Neural crest cell (in vitro differentiated cells): ENCODE measurements at regions not wholly inside any gene's neighbourhood (a gene's known extent, or its start where the extent isn't known, plus 50 kb on each side); places are given as distances from the start of the nearest gene placed in this dataset.

Experiments
- DNase-seq: peaks from one replicate; pipeline ENCODE4 v3.0.0; 2021; ENCODE audit warnings: low read depth, mixed read lengths, low spot score
- H3K27ac Mint-ChIP-seq: one replicate; pipeline ENCODE4 v1.8.0; 2021; ENCODE audit warnings: mild to moderate bottlenecking, mixed read lengths; ENCODE audit not compliant: unreplicated experiment
- H3K27me3 Mint-ChIP-seq: 2 replicates; pipeline ENCODE4 v1.8.0; 2021; ENCODE audit warnings: low read depth, mild to moderate bottlenecking, mixed read lengths
- H3K36me3 Mint-ChIP-seq: 2 replicates; pipeline ENCODE4 v1.8.0; 2021; ENCODE audit warnings: low read depth, mild to moderate bottlenecking, mixed read lengths
- H3K4me1 Mint-ChIP-seq: 2 replicates; pipeline ENCODE4 v1.8.0; 2021; ENCODE audit warnings: mixed read lengths
- H3K4me3 Mint-ChIP-seq: one replicate; pipeline ENCODE4 v1.8.0; 2021; ENCODE audit warnings: mild to moderate bottlenecking, mixed read lengths
- H3K9me3 Mint-ChIP-seq: 2 replicates; pipeline ENCODE4 v1.8.0; 2021; ENCODE audit warnings: mixed read lengths
- CTCF ChIP-seq: fragments of 200-600 bp; sonication (generic); conservative IDR thresholded peaks from 2 replicates; pipeline ENCODE4 v1.5.0; 2021; ENCODE audit warnings: antibody characterized with exemption, mild to moderate bottlenecking

- H3K27me3 Mint-ChIP-seq: no peaks in the 10 kb centered on the region
- DNase-seq: no peak
- peaks cover 28% of the 10 kb centered on the region for H3K36me3 Mint-ChIP-seq
- no peak overlapping the region for H3K4me3 Mint-ChIP-seq
- no peak overlapping the region for H3K27ac Mint-ChIP-seq
- H3K9me3 Mint-ChIP-seq: peaks cover 24% of the 10 kb centered on the region
- no peaks in the 10 kb centered on the region for H3K4me1 Mint-ChIP-seq
- TF ChIP-seq CTCF: no peak
Observed at GRCh38 chrX:54615109-54615508, 85.1 kb downstream of the GNL3L start.

GRCh38 chrX:54633641-54634040 lies 103.6 kb downstream of the GNL3L start:
- Mint-ChIP-seq H3K4me3 (no peak overlapping the region), H3K9me3 (peaks cover 20% of the 10 kb centered on the region), H3K4me1 (peaks cover 9% of the 10 kb centered on the region), H3K27me3 (no peaks in the 10 kb centered on the region), H3K36me3 (peaks cover 16% of the 10 kb centered on the region), H3K27ac (no peak overlapping the region)
- TF ChIP-seq CTCF: no peak
- no peak for DNase-seq

GRCh38 chrX:54639018-54639345 lies 109.0 kb downstream of the GNL3L start:
- peak overlapping the region; percentile 94 for H3K4me3 Mint-ChIP-seq
- DNase-seq: no peak
- no peak for TF ChIP-seq CTCF
- peaks cover 30% of the 10 kb centered on the region for H3K4me1 Mint-ChIP-seq
- H3K27me3 Mint-ChIP-seq: no peaks in the 10 kb centered on the region
- peaks cover 2% of the 10 kb centered on the region for H3K36me3 Mint-ChIP-seq
- peak overlapping the region; percentile 100 for H3K27ac Mint-ChIP-seq
- H3K9me3 Mint-ChIP-seq: peaks cover 4% of the 10 kb centered on the region

- peak overlapping the region; percentile 100 for H3K27ac Mint-ChIP-seq
- peak overlapping the region; percentile 94 for H3K4me3 Mint-ChIP-seq
- no peaks in the 10 kb centered on the region for H3K27me3 Mint-ChIP-seq
- TF ChIP-seq CTCF: peak; percentile 71
- DNase-seq: peak; percentile 79
- H3K4me1 Mint-ChIP-seq: peaks cover 29% of the 10 kb centered on the region
- H3K36me3 Mint-ChIP-seq: peaks cover 2% of the 10 kb centered on the region
- H3K9me3 Mint-ChIP-seq: peaks cover 4% of the 10 kb centered on the region
Observed at GRCh38 chrX:54639346-54640102, 109.5 kb downstream of the GNL3L start.

GRCh38 chrX:54640103-54640690 lies 110.2 kb downstream of the GNL3L start:
- Mint-ChIP-seq H3K4me1 (peaks cover 29% of the 10 kb centered on the region), H3K9me3 (peaks cover 1% of the 10 kb centered on the region), H3K27me3 (no peaks in the 10 kb centered on the region), H3K4me3 (peak overlapping the region; percentile 94), H3K36me3 (no peaks in the 10 kb centered on the region), H3K27ac (peak overlapping the region; percentile 81)
- no peak for TF ChIP-seq CTCF
- DNase-seq: no peak
